HepG2 (cell line): ENCODE measurements at regions not wholly inside any gene's neighbourhood (a gene's known extent, or its start where the extent isn't known, plus 50 kb on each side); places are given as distances from the start of the nearest gene placed in this dataset.

Experiments
- ATAC-seq: fragments of 200-7000 bp; cut with Tn5 transposase; 3 replicates; pipeline ENCODE4 v1.9.1; 2020; ENCODE audit warnings: mild to moderate bottlenecking, moderate library complexity
- BruUV-seq: library from RNA; stranded (reverse); fragments of 400-500 nt; replicated peaks from 2 replicates; lab custom pipeline; 2021; lab: Mats Ljungman, UMichigan
- CTCF ChIA-PET: fragments of 300-600 bp; formaldehyde crosslinking; extraction: SDS; loops from one replicate; lab custom pipeline; 2021; ENCODE audit warnings: low total read pairs, inconsistent platforms, low intra/inter-chr PET ratio; lab: Yijun Ruan, JAX
- POLR2A ChIA-PET: fragments of 350-600 bp; sonication (Branson Sonifier 250); formaldehyde crosslinking; loops from one replicate; lab custom pipeline; 2020; ENCODE audit warnings: antibody characterized with exemption, inconsistent platforms; lab: Yijun Ruan, JAX
- DNase-seq: peaks from one replicate; pipeline ENCODE4 v3.0.0-alpha.2; 2015; ENCODE audit warnings: low spot score
- FAIRE-seq: peaks from 3 replicates; lab custom pipeline; 2011; peaks lifted over from hg19 to GRCh38; lab: Jason Lieb, UNC
- H2AFZ ChIP-seq: one replicate; pipeline ENCODE4 v1.6.1; 2011; ENCODE audit warnings: low read length, inconsistent platforms
- H3K27ac ChIP-seq: fragments of 300-600 bp; 3 replicates; pipeline ENCODE4 v1.8.0; 2011; ENCODE audit warnings: mixed run types, mild to moderate bottlenecking, mixed read lengths, low read length, inconsistent platforms; ENCODE audit not compliant: insufficient read depth; ENCODE audit errors: extremely low read length
- H3K27me3 ChIP-seq, 2 experiments: fragments of 200-600 bp in 1 of 2; 2 replicates in 1 of 2; 3 replicates in 1 of 2; pipeline versions ENCODE4 v1.6.0 to v1.8.0; 2011; ENCODE audit warnings: low read length in 2 of 2, mild to moderate bottlenecking in 2 of 2, moderate library complexity in 2 of 2, inconsistent platforms in 1 of 2; ENCODE audit not compliant: insufficient read depth in 2 of 2, control insufficient read depth in 1 of 2
- H3K36me3 ChIP-seq, 2 experiments: fragments of 200-600 bp in 1 of 2; replicated peaks in 1 of 2; 2 replicates in 1 of 2; 3 replicates in 1 of 2; pipeline versions ENCODE4 v1.5.1 to v1.8.0; 2011; ENCODE audit warnings: low read length in 2 of 2, inconsistent platforms in 1 of 2; ENCODE audit not compliant: insufficient read depth in 2 of 2, control insufficient read depth in 1 of 2
- H3K4me1 ChIP-seq: 2 replicates; pipeline ENCODE4 v1.5.1; 2012; ENCODE audit warnings: low read length, inconsistent platforms; ENCODE audit not compliant: insufficient read depth
- H3K4me2 ChIP-seq: 2 replicates; pipeline ENCODE4 v1.6.0; 2011; ENCODE audit warnings: low read depth, low read length, inconsistent platforms
- H3K4me3 ChIP-seq, 3 experiments: fragments of 200-600 bp in 1 of 3; sonication (generic), shearing (Covaris generic) in 1 of 3; replicated peaks in 1 of 3; 2 replicates each; pipeline ENCODE4 v1.5.1; 2011 to 2016; ENCODE audit warnings: low read length in 3 of 3, inconsistent platforms in 2 of 3, low read depth in 2 of 3, mild to moderate bottlenecking in 2 of 3, control low read depth in 1 of 3, mixed read lengths in 1 of 3; ENCODE audit not compliant: insufficient read depth in 1 of 3
- H3K79me2 ChIP-seq: one replicate; pipeline ENCODE4 v1.6.1; 2011; ENCODE audit warnings: low read length, inconsistent platforms; ENCODE audit not compliant: insufficient read depth
- H3K9ac ChIP-seq: 2 replicates; pipeline ENCODE4 v1.6.0; 2011; ENCODE audit warnings: mild to moderate bottlenecking, low read depth, low read length, inconsistent platforms; ENCODE audit not compliant: insufficient read depth
- H3K9me3 ChIP-seq: 2 replicates; pipeline ENCODE4 v1.5.1; 2012; ENCODE audit warnings: mild to moderate bottlenecking, low read length
- H4K20me1 ChIP-seq: 2 replicates; pipeline ENCODE4 v1.6.0; 2011; ENCODE audit warnings: inconsistent platforms, mild to moderate bottlenecking, low read length, moderate library complexity; ENCODE audit not compliant: insufficient read depth
- BORCS8-MEF2B ChIP-seq: sonication (generic); formaldehyde crosslinking; IDR thresholded peaks from 2 replicates; pipeline ENCODE4 v1.8.0; 2022; ENCODE audit warnings: mild to moderate bottlenecking, missing genetic modification reagents
- DPF2 ChIP-seq: sonication (generic); formaldehyde crosslinking; IDR thresholded peaks from 2 replicates; pipeline ENCODE4 v1.4.0; 2020; ENCODE audit warnings: mild to moderate bottlenecking, low read depth, missing genetic modification reagents, borderline replicate concordance
- GATAD2A ChIP-seq: IDR thresholded peaks from 2 replicates; pipeline ENCODE4 v1.6.1; 2016
- IRX3 ChIP-seq: sonication (generic); formaldehyde crosslinking; IDR thresholded peaks from 2 replicates; pipeline ENCODE4 v1.8.1; 2023; ENCODE audit warnings: mild to moderate bottlenecking, low read depth, missing genetic modification reagents, borderline replicate concordance
- PRDM4 ChIP-seq: sonication (generic); formaldehyde crosslinking; IDR thresholded peaks from 2 replicates; pipeline ENCODE4 v1.9.0; 2021; ENCODE audit warnings: missing genetic modification reagents, borderline replicate concordance
- RFX3 ChIP-seq: IDR thresholded peaks from 2 replicates; pipeline ENCODE4 v1.6.1; 2016; ENCODE audit warnings: missing biosample characterization, missing genetic modification reagents
- SMAD1 ChIP-seq: sonication (generic); formaldehyde crosslinking; IDR thresholded peaks from 2 replicates; pipeline ENCODE4 v1.4.0; 2020; ENCODE audit warnings: missing genetic modification reagents, low read depth, mild to moderate bottlenecking, borderline replicate concordance
- SNAI1 ChIP-seq: sonication (generic); formaldehyde crosslinking; IDR thresholded peaks from 2 replicates; pipeline ENCODE4 v1.5.0; 2020; ENCODE audit warnings: mild to moderate bottlenecking, missing genetic modification reagents, borderline replicate concordance
- ZBTB8A ChIP-seq: sonication (generic); formaldehyde crosslinking; IDR thresholded peaks from 2 replicates; pipeline ENCODE4 v1.4.0; 2020; ENCODE audit warnings: mild to moderate bottlenecking, low read depth, missing genetic modification reagents, borderline replicate concordance
- ZNF329 ChIP-seq: sonication (generic); formaldehyde crosslinking; IDR thresholded peaks from 2 replicates; pipeline ENCODE4 v1.9.0; 2021; ENCODE audit warnings: low read depth, mild to moderate bottlenecking, missing genetic modification reagents
- ZNF891 ChIP-seq: sonication (generic); formaldehyde crosslinking; IDR thresholded peaks from 2 replicates; pipeline ENCODE4 v1.5.0; 2020; ENCODE audit warnings: mild to moderate bottlenecking, missing genetic modification reagents
- WGBS: methylation state at CpG from one replicate; pipeline ENCODE4 v1.1.6; 2017; ENCODE audit warnings: low lambda C conversion rate; 5-methylcytosine and 5-hydroxymethylcytosine counted together
- in situ Hi-C: cut with HindIII; loops from 2 replicates; pipeline ENCODE4 v1.10.0; 2017; ENCODE audit warnings: low pct_unique_long_range_greater_than_20kb; ENCODE audit not compliant: extremely low pct_ligation_motif_present
- intact Hi-C: fragments of 100-400 bp; cut with micrococcal nuclease; formaldehyde crosslinking; loops from one replicate; pipeline ENCODE4 v1.10.0; 2022; ENCODE audit not compliant: unreplicated experiment
- TF ChIP-seq, protein P1 (sequence below): sonication (generic); formaldehyde crosslinking; IDR thresholded peaks from 2 replicates; pipeline ENCODE4 v1.4.0; 2020; ENCODE audit warnings: mild to moderate bottlenecking, missing genetic modification reagents

GRCh38 chr12:73180734-73181133, 908.6 kb downstream of the TRHDE start (continued):
- no peak for TF ChIP-seq IRX3
- no peak for TF ChIP-seq PRDM4

GRCh38 chr12:73181244-73181643, 909.1 kb downstream of the TRHDE start:
- FAIRE-seq (no peak), ATAC-seq (no peak), DNase-seq (no peak)
- intact Hi-C loops, result no loop called here
- 29% methylated on average over 3 of the region's 7 CpGs for WGBS
- no peak overlapping the region for H3K4me2 ChIP-seq
- H3K9ac ChIP-seq, result no peak overlapping the region
- BruUV-seq, result no TSS peak
- no peak overlapping the region for H2AFZ ChIP-seq
- ChIA-PET POLR2A (no interaction called here), CTCF (no interaction called here)
- no peaks in the 10 kb centered on the region for H3K79me2 ChIP-seq
- H3K27ac ChIP-seq, result no peak overlapping the region
- no peaks in the 10 kb centered on the region for H3K36me3 ChIP-seq
- H3K9me3 ChIP-seq, result peaks cover 70% of the 10 kb centered on the region
- H3K4me3 ChIP-seq, result no peak overlapping the region
- no peaks in the 10 kb centered on the region for H3K27me3 ChIP-seq
- no peaks in the 10 kb centered on the region for H3K4me1 ChIP-seq
- H4K20me1 ChIP-seq, result no peaks in the 10 kb centered on the region
- in situ Hi-C loops, result no loop called here
- TF ChIP-seq DPF2 (CRISPR knock-in tag) (no peak), SNAI1 (CRISPR knock-in tag) (no peak), ZBTB8A (no peak), RFX3 (CRISPR knock-in tag) (no peak), ZNF891 (no peak), BORCS8-MEF2B (CRISPR knock-in tag) (no peak), ZNF329 (CRISPR knock-in tag) (no peak), SMAD1 (CRISPR knock-in tag) (no peak), GATAD2A (CRISPR knock-in tag) (no peak)
- TF ChIP-seq, protein P1, sequence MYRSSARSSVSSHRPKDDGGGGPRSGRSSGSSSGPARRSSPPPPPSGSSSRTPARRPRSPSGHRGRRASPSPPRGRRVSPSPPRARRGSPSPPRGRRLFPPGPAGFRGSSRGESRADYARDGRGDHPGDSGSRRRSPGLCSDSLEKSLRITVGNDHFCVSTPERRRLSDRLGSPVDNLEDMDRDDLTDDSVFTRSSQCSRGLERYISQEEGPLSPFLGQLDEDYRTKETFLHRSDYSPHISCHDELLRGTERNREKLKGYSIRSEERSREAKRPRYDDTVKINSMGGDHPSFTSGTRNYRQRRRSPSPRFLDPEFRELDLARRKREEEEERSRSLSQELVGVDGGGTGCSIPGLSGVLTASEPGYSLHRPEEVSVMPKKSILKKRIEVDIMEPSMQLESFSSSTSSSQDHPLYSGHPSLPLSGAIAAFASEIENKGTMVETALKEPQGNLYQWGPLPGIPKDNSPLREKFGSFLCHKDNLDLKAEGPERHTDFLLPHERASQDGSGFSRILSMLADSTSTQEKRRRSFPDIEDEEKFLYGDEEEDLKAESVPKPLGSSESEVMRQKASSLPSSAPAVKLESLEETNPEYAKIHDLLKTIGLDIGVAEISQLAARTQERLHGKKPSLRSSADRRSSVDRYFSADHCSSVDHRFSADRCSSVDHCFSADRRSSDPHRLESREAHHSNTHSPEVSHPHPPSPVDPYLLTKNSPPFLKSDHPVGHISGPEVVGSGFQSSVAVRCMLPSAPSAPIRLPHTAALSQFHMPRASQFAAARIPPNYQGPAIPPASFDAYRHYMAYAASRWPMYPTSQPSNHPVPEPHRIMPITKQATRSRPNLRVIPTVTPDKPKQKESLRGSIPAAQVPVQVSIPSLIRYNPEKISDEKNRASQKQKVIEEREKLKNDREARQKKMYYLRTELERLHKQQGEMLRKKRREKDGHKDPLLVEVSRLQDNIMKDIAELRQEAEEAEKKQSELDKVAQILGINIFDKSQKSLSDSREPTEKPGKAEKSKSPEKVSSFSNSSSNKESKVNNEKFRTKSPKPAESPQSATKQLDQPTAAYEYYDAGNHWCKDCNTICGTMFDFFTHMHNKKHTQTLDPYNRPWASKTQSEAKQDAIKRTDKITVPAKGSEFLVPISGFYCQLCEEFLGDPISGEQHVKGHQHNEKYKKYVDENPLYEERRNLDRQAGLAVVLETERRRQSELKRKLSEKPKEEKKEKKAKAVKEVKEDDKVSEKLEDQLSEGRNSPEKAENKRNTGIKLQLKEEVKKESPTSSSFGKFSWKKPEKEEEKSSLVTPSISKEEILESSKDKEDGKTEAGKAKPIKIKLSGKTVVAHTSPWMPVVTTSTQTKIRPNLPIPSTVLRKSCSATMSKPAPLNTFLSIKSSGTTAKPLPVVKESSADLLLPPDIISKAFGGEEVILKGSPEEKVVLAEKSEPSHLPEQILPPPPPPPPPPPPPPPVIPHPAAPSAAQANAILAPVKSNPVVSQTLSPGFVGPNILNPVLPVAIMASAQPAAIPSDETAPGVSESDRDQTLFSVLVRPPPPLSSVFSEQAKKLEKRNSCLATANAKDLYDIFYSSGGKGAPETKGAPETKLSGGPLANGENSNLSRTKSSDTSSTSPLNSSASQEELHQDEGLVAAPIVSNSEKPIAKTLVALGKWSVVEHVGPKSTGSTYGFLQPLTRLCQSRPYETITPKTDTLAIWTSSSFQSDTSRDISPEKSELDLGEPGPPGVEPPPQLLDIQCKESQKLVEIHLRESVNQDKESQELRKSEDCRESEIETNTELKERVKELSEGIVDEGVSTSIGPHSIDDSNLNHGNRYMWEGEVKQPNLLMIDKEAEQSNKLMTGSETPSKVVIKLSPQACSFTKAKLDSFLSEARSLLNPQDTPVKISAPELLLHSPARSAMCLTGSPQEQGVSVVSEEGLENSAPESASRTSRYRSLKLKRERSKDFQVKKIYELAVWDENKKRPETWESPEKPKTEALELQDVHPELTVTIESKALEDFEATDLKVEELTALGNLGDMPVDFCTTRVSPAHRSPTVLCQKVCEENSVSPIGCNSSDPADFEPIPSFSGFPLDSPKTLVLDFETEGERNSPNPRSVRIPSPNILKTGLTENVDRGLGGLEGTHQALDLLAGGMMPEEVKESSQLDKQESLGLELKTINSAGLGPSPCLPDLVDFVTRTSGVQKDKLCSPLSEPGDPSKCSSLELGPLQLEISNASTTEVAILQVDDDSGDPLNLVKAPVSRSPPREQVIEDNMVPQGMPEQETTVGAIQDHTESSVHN (CRISPR knock-in tag), result no peak
